ENCODE measurements at regions not wholly inside any gene's neighbourhood (a gene's known extent, or its start where the extent isn't known, plus 50 kb on each side); places are given as distances from the start of the nearest gene placed in this dataset.
"Not testable (repeated sequence)": the region's sequence is repeated elsewhere in the genome, so short reads cannot be mapped to it uniquely, and the experiment has no call there.

GRCh38 chr6:80932359-80932758 lies 820.1 kb downstream of the TENT5A start:
- DNase-seq (ENCODE audit: low read depth, low spot score), result no peak

GRCh38 chr6:80930376-80930775 lies 822.1 kb downstream of the TENT5A start:
- no peak for DNase-seq (ENCODE audit: low read depth, low spot score)

DNA sequence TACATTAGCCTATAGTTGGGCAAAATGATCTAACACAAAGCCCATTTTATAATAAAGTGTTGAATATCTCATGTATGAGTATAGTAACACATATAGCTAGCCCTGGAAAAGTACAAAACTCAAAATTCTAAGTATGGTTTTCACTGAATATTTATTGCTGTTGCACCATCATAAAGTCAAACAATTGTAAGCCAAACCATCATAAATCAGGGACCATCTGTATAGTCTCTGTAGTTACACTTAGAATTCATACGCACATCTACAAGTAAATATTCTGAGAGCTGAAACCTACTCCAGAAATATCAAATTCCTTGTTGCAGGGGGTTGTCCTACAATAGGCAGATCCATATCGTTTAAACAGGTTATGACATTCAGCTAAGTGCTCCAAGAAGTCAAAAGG lies 817.3 kb downstream of the BCKDHB start:
- DNase-seq (ENCODE audit: low read depth, low spot score), result no peak

DNA sequence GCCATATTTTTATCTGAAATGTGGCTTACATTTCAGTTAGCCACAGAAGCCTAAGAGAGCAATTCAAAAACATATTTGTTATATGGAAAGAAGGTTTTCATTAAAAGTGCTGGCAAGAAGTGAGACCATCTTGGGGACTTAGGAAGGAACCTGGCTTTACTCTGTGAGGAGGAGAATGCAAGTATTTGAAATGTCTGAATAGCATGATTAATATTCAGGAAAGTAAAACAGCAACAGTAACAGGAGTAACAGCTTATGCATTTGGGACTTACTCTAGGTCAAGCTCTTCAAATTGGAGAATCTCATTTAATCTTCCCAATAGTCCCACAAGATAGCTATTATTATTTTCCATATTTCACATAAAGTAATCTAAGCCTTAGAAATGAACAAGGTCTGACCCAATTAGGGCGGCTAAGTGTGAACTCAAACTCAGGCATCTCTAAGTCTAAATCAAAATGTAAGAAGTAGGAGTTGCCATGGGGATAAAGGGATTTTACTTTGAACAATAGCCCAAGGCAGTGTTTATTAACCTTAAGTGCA lies 816.5 kb downstream of the BCKDHB start:
- DNase-seq (ENCODE audit: low read depth, low spot score), result no peak

GRCh38 chr6:80921861-80922460 lies 815.5 kb downstream of the BCKDHB start:
- no peak for DNase-seq (ENCODE audit: low read depth, low spot score)

- no peak for DNase-seq (ENCODE audit: low read depth, low spot score)
Observed at GRCh38 chr6:80907831-80908230, 801.4 kb downstream of the BCKDHB start.

GRCh38 chr6:80903711-80904110 lies 797.2 kb downstream of the BCKDHB start:
- DNase-seq (ENCODE audit: low read depth, low spot score), result no peak

DNA sequence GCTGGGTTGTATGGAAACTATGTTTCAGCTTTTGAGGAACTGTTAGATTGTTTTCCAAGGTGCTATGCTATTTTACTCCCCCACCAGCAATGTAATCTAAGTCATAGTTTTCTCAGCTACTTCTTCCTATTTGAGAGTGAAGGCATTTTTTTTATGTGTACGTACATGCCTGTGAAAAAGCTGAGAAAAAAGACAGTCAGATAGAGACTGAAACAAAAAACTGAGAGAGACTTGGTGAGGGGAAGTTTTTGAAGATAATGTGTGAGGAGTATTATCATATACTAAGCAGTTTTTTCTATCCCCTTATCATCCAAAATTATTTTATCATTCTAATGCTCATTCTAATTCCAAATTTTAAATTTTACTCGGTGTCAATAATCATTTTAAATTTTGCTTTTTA lies 780.0 kb downstream of the BCKDHB start:
- no peak for DNase-seq (ENCODE audit: low read depth, low spot score)

DNA sequence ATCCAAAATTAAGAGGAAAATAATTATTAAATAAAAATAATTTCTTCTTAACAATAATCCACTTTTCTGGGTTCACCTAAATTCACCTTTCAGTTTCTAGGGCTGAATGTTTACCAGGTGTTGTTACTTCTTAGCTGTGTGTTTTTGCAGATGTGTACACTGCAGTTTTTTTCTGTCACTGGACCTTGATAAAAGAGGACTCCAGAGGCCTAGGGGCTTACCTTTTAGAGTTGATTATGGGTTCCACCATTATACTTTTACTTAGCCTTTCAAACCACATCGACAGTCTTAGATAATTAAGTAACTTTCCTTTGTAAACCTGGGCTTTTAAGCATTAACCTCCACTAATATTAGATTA lies 766.5 kb downstream of the BCKDHB start:
- DNase-seq (ENCODE audit: low read depth, low spot score), result no peak

GRCh38 chr6:80872199-80872950 lies 765.9 kb downstream of the BCKDHB start:
- peak; percentile 61 for DNase-seq (ENCODE audit: low read depth, low spot score)

GRCh38 chr6:80862756-80863155 lies 756.3 kb downstream of the BCKDHB start:
- DNase-seq (ENCODE audit: low read depth, low spot score), result no peak

DNA sequence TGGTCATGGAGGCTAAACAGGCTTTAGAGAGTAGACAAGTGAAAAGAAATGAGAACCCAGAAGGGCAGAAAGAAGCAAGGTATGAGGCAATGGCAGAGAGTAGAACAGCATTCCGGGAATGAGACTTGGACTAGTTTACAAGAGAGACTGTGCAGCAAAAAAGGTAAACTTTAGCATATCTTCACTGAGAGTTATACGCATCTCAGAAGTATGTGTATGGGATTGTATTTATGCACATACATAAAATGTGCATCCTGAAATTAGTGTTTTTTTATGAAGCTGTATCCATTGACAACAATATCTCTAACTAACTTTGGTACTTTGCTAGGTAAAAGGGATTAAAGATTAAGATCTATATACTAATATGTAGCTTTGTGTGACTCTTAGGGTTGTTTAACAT lies 753.6 kb downstream of the BCKDHB start:
- no peak for DNase-seq (ENCODE audit: low read depth, low spot score)

GRCh38 chr6:80847973-80848372 lies 741.5 kb downstream of the BCKDHB start:
- DNase-seq (ENCODE audit: low read depth, low spot score), result not testable (repeated sequence)

DNA sequence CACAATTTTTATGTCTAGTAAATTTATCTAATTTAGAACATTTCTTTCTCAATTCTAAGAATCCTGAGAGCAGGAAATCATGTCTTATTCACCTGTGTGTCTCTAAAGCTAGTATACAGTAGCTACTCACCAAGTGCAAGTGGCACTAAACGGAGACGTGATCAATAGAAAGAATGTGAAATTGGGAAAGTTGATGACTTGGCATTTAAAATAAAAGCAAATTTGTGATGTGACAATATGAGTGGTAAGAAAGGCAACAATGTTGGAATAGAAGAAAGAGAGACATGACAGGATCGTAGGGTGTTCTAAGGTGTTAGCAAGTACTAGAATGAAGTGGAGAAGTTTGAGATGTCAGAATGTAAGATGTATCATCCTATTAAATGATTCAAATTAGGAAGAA lies 725.9 kb downstream of the BCKDHB start:
- DNase-seq (ENCODE audit: low read depth, low spot score), result no peak

- DNase-seq (ENCODE audit: low read depth, low spot score), result no peak
Observed at GRCh38 chr6:80793411-80793810, 686.9 kb downstream of the BCKDHB start.

DNA sequence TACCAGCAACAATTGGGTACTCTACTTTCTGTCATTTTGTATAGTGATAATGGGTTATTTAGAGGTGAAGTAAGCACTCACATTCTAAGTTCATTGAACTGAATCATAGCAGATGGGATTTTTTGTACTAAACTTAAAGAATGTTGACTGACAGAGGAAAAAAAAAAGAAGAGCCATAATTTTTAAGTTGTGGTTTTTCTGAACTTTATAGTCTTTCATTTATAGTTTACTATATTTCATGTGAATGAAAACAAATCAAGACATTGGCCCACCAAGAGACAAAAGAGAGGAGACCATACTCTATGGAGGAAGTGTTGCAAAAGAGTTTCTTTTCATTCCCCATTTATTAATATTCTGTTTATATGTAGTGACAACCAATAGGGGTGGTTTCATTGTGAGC lies 685.7 kb downstream of the BCKDHB start:
- DNase-seq (ENCODE audit: low read depth, low spot score), result no peak

DNA sequence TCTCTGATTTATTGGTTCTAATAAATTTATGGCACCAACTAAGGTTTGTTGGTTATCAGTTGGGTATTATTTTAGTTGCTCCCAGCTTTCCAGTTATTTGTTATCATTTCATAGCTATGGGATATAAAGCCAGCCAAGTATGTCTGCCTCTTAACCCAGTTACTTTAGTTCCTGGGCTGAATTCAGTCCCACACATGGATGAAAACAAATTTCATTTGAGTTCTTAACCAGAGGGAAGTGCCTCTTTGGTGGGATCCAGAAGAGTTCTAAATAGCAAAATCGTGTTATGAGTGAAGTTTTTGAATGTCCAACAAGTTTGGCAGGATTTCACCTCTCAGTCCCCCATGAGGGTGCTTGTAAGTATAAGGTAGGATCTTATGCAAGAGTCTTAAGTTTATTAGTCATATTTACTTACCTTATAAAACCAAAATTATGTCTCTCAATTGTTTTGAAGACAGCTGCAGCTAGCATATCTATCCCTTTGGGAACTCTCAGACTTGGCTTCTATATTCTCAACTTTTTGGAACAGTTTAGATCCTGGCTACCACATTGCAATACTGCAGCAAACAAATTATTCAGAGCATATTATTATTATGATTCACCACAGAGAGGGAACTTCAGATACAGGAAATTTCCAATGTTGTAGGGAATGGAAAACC lies 683.6 kb downstream of the BCKDHB start:
- DNase-seq (ENCODE audit: low read depth, low spot score), result no peak

DNA sequence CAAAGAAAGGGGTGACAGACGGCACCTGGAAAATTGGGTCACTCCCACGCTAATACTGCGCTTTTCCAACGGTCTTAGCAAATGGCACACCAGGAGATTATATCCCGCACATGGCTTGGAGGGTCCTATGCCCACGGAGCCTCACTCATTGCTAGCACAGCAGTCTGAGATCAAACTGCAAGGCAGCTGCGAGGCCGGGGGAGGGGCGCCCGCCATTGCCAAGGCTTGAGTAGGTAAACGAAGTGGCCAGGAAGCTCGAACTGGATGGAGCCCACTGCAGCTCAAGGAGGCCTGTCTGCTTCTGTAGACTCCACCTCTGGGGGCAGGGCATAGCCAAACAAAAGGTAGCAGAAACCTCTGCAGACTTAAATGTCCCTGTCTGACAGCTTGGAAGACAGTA lies 676.8 kb downstream of the BCKDHB start:
- not testable (repeated sequence) for DNase-seq (ENCODE audit: low read depth, low spot score)

DNA sequence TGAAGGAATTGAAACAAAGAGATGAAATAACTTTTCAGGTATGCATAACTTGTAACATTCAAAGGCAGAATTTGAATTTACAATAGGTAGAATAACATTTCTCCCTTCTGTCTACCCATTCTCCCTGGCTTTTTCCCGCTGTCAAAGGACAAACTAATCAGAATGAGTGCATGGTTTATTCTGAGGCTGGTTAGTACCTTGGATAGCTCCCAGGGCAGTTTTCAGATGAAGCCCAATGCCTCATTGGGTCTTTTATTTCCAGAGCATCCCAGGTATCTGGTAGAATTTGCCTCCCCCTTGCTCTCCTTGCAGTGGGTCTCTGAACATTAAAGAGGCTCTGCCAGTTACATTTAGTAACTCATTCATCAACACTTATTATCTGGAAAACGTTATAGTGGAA lies 665.5 kb downstream of the BCKDHB start:
- no peak for DNase-seq (ENCODE audit: low read depth, low spot score)

DNA sequence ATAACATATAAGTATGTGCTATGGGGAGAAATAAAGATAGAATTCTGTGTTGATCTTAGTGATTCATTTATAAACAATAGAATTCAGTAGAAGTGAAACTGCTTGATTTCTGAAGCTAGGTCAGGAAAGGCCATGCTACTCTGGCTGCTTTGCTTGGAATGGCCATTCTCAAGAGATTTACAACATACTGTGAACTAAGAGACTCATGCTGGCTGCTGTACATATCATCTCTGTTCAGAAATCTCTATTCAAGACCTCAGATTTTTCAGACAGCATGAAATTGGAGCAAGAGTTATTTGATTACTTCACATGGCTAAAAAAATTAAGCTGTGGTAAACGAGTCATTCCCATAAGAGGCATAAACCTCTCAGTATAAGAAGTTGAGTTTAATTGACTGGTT lies 662.6 kb downstream of the BCKDHB start:
- peak; percentile 72 for DNase-seq (ENCODE audit: low read depth, low spot score)

- DNase-seq (ENCODE audit: low read depth, low spot score), result no peak
Observed at GRCh38 chr6:80767808-80768207, 661.3 kb downstream of the BCKDHB start.

GRCh38 chr6:80744213-80744612 lies 637.7 kb downstream of the BCKDHB start:
- DNase-seq (ENCODE audit: low read depth, low spot score), result no peak

- DNase-seq (ENCODE audit: low read depth, low spot score), result no peak
Observed at GRCh38 chr6:80742481-80742880, 636.0 kb downstream of the BCKDHB start.
